ENCODE measurements at regions not wholly inside any gene's neighbourhood (a gene's known extent, or its start where the extent isn't known, plus 50 kb on each side); places are given as distances from the start of the nearest gene placed in this dataset.

GRCh38 chr2:196546151-196546919 is 93.2 kb upstream of the CCDC150 start:
- TF ChIP-seq EZH2 (IDR thresholded peaks at IDR 0.05) = no peak
- TF ChIP-seq CTCF (IDR thresholded peaks at IDR 0.05) = no peak
